GM19099 (cell line): ENCODE measurements at regions not wholly inside any gene's neighbourhood (a gene's known extent, or its start where the extent isn't known, plus 50 kb on each side); places are given as distances from the start of the nearest gene placed in this dataset.

Experiments used
- POLR2A ChIP-seq: IDR thresholded peaks from 3 replicates; pipeline ENCODE4 v1.6.1; 2011; ENCODE audit warnings: low read depth; ENCODE audit not compliant: insufficient read length; ENCODE audit errors: extremely low read depth

DNA sequence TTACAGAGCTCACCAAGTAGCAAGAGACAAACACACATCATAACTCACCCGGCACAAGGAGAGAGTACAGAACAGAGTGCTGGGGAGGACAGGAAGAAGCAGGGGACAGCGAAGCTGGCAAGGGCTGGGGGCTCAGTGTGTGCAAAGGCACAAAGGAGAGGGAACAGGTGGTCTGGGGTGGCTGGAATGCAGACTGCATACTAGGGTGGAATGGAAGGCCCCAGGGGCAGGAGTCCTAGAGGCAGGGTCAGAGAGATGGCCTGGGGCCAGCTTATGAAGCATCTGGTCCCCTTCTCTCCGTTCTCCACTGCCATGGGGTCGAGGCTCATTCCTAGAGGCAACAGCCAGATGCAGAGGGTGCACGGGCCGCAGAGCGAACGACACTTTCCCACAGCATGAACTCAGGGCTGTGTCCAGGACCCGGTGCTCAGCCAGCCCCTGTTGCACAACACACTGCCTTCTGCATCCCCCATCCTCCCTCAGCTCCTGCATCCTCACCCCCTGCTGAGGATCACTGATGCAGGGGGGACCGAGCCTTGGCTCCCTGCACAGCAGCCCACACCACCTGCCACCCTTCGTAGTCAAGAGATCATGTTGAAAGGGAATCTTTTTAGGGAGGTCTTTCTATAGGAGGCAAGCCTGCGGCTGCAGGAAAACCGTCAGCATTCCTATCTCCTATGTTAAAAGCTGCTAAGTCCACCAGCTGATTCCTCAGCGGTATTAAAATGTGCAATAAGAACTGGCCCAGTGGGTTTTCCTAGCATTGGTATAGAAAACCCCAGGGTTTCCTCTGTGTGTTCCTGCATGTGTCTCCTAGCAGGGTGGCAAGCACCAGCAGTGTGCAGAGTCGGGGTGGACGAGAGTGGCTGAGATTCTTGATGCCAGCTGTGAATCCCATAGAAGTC, 293.5 kb downstream of the UACA start:
- TF ChIP-seq POLR2A, result no peak

- no peak for TF ChIP-seq POLR2A
Observed at GRCh38 chr15:70469182-70469581, 294.2 kb downstream of the UACA start.

DNA sequence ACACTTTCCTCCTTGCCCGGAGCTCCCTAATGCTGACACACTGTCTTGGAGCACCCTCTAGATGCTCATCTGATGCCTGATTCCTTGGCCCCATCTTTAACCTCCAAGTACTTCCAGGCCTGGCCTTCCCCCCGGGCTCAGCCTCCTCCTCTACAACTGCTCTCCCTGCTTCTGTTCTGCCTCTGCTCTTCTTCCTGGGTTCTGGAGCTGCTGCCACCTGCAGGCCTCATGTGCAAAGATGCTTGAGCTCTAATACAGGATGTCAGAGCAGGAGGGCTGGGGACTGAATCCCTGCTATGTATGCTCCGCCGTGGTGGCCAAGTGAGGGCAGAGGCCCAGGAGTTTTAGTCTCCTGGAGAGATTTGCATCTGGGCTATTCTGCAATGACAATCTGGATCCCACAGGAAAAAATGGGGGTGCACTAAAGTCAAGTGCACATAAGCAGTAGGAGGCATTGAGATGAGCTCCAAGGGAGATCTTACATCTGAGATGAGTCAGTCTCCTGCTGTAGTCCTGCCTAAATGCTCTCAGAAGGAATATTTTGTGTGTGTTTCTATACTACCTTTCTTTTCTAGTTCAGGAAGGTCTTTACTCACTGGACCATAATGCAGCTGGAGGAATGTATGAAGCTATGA, 296.3 kb downstream of the UACA start:
- no peak for TF ChIP-seq POLR2A

DNA sequence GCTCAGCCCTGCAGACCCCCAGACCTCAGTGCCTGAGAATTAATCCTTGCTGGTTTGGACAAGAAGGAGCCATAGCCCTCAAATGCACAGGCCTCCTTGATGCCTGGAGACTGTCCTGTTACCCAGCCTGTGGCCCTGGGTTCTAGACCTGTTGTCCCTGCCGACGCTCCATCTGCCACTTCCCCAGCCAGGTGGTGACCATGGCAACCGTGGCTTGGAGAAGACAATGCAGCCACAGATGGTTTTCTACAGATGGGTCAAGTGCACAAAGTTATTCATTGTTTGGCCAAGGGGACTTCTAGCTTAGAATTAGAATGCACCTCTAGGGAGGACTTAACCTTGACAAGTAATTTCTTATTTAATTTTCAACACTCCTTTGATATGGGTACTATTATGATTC, 297.1 kb downstream of the UACA start:
- no peak for TF ChIP-seq POLR2A

GRCh38 chr15:70465812-70466211, 297.5 kb downstream of the UACA start:
- TF ChIP-seq POLR2A, result no peak

GRCh38 chr15:70463453-70463834, 299.9 kb downstream of the UACA start:
- TF ChIP-seq POLR2A, result no peak

DNA sequence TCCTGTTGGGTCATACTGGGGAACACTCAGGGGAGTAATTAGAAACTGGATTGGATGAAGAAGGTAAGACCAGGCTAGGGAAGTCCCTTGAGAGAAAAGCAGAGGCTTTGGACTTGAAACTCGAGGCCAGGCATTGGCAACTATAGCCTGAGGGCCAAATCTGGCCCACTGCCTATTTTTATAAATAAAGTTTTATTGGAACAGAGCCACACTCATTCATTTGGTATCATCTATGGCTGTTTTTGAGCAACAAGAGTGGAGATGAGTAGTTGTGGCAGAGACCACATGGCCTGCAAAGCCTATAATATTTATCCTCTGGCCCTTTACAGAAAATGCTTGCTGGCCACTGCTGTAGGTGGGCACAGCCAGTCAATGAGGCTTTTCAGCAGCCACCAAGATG, 301.4 kb downstream of the UACA start:
- no peak for TF ChIP-seq POLR2A

DNA sequence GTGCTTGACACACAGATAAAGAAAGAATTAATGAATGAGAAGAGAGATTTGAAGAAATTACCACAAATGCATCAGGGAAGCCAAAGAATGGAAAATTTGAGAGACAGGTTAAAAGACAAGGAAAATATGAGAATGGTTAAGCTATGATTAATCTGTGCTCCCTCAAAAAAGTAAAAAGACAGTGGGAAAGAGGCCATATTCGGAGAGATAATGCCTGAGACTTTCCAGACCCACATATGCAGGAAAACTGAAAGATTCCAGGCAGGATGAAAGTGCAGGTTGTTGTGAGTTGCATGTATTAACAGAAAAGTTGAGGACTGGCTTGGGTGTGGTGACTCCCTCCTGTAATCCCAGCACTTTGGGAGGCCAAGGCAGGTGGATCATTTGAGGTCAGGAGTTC, 302.3 kb downstream of the UACA start:
- TF ChIP-seq POLR2A, result no peak

DNA sequence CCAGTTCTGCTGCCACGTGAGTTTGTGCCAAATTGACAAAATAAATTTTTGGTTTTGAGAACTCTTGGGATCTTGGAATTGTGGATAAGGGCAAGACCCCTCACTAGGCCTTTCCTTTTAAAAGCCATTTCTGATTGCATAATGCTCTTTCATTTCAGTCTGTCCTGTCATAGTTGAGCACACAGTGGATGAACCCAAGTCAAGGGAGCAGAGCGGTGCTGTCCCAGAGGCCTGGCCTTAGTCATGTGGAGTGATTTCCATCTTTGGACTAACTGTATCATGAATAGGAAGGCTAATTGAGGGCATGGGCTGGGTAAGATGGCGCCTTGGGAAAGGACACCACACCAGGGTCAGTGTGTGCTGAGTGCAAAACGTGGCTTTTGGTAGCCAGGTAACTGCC, 304.0 kb downstream of the UACA start:
- TF ChIP-seq POLR2A, result no peak

DNA sequence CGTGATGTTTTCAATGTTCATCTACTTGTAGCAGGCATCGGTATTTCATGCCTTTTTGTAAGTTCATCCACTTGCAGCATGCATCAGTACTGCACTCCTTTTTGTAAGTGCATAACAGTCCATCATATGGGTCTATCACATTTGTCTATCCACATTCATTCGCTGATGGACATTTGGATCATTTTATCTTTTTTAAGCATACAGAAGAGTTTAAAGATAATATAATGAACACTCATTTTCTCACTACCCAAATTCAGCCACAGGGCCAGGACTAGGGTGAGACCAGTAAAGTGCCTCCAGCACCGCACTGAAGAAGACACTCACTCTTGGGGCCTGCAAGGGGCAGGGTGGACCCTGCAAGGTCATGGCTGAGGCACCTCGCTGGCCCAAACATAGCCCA, 309.6 kb downstream of the UACA start:
- TF ChIP-seq POLR2A, result no peak

DNA sequence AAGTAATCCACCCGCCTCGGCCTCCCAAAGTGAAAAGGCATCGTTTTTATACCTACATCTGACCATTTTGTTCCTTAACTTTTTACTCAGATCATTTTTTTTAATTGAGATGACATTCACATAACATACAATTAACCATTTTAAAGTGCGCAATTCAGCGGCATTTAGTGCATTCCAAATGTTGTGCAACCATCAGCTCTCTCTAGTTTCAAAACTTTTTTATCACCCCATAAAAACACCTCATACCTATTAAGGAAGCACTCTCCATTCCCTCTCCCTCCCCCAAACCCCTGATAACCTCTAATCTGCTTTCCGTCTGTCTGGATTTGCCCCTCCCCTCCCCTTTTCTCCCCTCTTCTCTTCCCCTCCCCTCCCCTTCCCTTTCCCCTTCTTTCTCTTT, 310.1 kb downstream of the UACA start:
- TF ChIP-seq POLR2A, result no peak

DNA sequence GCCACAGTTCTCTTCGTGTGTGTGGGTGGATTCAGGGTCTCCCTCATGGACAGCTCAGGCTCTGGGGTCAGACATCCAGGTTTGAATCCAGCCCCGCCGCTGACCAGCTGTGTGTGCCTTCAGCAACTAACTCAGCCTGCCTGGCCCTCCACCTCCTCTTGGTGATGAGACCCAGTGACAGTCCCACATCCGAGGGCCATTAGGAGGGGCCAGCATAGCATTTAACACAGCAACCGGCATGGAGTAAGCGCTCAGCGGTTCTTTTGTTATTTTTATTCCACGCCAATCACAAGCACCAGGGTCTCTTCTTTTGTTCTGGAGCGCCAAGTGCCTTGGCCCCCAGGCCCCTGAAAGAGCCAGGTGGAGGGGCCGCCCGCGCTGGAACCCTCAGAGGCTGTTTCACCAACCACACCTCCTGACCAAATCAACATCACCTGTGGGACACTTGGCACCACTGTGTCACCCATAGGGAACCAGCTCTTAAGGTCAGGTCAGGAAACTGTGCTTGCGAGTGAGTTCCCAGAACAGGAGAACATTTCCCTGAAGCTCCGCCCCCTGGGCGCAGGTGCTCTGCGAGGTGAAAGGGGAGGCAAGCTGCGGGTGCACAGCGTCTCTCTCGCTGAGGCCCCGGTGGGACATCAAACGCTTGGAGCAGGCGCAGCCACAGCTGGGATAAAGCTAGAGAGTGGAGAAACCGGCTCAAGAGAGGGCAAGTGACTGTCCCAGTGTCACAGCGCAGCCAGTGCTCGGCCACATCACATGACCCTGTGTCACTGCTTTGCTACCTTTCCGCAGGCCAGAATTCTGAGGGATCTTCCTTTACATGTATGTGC, 311.3 kb downstream of the UACA start:
- no peak for TF ChIP-seq POLR2A

- TF ChIP-seq POLR2A, result no peak
Observed at GRCh38 chr15:70450142-70450443, 313.3 kb downstream of the UACA start.

DNA sequence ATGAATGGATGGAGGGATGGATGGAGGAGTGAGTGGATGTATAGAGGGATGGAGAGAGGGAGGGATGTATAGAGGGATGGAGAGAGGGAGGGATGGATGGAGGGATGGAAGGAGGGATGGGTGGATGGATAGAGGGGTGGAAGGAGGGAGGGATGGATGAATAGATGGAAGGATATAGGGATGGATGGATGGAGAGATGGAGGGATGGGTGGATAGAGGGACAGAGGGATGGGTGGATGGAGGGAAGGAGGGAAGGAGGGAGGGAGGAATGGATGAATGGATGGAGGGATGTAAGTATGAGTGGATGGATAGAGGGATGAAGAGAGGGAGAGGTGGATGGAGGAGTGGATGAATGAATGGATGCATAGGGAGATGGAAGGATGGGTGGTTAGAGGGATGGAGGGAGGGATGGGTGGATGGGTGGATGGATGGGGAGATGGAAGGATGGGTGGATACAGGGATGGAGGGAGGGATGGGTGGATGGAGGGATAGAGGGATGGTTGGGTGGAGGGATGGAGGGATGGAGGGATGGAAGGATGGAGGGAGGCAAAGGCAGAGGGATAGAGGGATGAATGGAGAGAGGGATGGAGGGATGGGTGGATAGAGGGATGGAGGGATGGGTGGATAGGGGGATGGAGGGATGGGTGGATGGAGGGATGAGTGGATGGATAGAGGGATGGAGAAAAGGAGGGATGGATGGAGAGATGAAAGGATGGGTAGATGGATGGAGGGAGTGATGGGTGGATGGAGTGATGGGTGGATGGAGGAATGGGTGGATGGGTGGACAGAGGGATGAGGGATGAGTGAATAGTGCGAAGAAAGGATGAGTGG, 313.8 kb downstream of the UACA start:
- no peak for TF ChIP-seq POLR2A

DNA sequence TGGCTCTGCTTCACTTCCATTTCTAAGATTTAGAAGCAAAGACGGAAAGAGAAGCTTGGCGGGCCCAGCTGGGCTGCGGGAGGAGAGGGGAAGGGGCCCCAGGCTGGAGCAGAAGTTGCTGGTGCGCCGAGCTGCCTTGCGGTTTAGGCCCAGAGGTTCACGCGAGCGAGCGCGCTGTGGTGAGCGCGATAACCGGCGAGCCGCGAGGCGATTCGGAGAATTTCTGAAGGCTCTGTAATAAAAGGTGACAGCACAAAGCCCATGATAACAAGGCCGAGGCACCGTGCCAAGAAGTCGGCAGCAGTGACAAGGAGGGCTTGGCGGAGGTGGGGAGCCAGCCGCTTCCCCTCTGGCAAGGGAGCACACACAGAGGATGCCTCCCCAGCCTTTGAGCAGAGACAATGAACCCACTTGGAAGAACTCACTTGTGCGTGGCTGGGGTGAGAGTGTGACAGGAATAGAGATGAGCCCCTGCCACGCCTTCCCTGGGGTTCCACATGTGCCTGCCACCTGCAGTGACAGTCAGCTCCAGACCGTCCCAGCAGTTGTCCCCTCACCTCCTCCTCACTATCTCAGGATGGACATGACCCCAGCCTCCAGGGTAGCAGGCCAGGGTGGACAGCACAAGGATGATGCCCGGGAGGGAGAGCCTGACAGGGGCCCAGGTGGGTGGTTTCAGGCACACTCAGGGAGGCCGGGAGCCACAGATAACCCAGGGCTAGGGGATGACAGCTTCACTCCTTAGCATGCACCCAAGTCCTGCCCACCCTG, 315.2 kb downstream of the UACA start:
- TF ChIP-seq POLR2A, result no peak

GRCh38 chr15:70447521-70447920, 315.8 kb downstream of the UACA start:
- no peak for TF ChIP-seq POLR2A
